ENCODE measurements at regions not wholly inside any gene's neighbourhood (a gene's known extent, or its start where the extent isn't known, plus 50 kb on each side); places are given as distances from the start of the nearest gene placed in this dataset.

DNA sequence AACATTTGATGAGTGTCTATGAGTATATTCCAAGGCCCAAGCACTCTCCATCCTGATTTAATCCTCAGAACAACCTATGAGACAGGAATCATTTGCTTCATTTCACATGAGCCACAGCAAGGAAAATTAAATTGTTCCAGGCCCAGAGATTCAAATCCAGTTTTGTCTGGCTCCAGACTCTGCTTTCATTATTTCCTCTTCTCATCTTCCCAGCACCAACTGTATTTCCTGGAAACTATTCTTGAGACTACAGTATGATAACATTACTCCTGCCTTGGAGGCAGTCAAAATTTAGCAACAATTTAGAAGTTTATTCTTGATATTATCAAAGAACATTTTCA is 194.5 kb downstream of the ZNF608 start:
- Histone ChIP-seq H2AFZ (ENCODE audit: low read length) (no peak overlapping the region), H3K27me3 (ENCODE audit: control insufficient read depth, insufficient read depth, low read length) (no peaks in the 10 kb centered on the region), H3K79me2 (ENCODE audit: control insufficient read depth, insufficient read depth, low read length) (no peaks in the 10 kb centered on the region), H3K36me3 (ENCODE audit: control insufficient read depth, insufficient read depth, low read length) (no peaks in the 10 kb centered on the region), H3K4me1 (ENCODE audit: control insufficient read depth, extremely low read depth, insufficient read depth, low read length) (no peaks in the 10 kb centered on the region), H4K20me1 (ENCODE audit: control insufficient read depth, extremely low read depth, insufficient read depth, low read length) (no peaks in the 10 kb centered on the region), H3K4me2 (ENCODE audit: extremely low read depth, insufficient read depth, low read length) (no peak overlapping the region), H3K4me3 (replicated peaks in 1 of 4; ENCODE audit: control extremely low read depth in 1 of 4, insufficient read depth in 1 of 4, low read depth in 3 of 4, low read length in 4 of 4) (no peak overlapping the region), H3K9me3 (ENCODE audit: control insufficient read depth, insufficient read depth, low read depth, low read length) (no peaks in the 10 kb centered on the region), H3K27ac (ENCODE audit: insufficient read depth, low read length) (no peak overlapping the region), H3K9ac (ENCODE audit: insufficient read depth, low read length) (no peak overlapping the region)
- no peak for DNase-seq (ENCODE audit: low read depth in 2 of 2)
- TF ChIP-seq, protein P1, sequence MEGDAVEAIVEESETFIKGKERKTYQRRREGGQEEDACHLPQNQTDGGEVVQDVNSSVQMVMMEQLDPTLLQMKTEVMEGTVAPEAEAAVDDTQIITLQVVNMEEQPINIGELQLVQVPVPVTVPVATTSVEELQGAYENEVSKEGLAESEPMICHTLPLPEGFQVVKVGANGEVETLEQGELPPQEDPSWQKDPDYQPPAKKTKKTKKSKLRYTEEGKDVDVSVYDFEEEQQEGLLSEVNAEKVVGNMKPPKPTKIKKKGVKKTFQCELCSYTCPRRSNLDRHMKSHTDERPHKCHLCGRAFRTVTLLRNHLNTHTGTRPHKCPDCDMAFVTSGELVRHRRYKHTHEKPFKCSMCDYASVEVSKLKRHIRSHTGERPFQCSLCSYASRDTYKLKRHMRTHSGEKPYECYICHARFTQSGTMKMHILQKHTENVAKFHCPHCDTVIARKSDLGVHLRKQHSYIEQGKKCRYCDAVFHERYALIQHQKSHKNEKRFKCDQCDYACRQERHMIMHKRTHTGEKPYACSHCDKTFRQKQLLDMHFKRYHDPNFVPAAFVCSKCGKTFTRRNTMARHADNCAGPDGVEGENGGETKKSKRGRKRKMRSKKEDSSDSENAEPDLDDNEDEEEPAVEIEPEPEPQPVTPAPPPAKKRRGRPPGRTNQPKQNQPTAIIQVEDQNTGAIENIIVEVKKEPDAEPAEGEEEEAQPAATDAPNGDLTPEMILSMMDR (conservative IDR thresholded peaks at IDR 0.05 in 1 of 2, IDR thresholded peaks at IDR 0.05 in 1 of 2; ENCODE audit: low read depth in 1 of 2, low read length in 2 of 2): no peak
- no peak for TF ChIP-seq EZH2 (IDR thresholded peaks at IDR 0.05; ENCODE audit: low read length, missing control alignments)

GRCh38 chr5:124550731-124551130 is 195.7 kb downstream of the ZNF608 start:
- H3K4me3 ChIP-seq (replicated peaks in 1 of 4; ENCODE audit: control extremely low read depth in 1 of 4, insufficient read depth in 1 of 4, low read depth in 3 of 4, low read length in 4 of 4): no peak overlapping the region
- no peak for TF ChIP-seq EZH2 (IDR thresholded peaks at IDR 0.05; ENCODE audit: low read length, missing control alignments)
- TF ChIP-seq, protein P1 (conservative IDR thresholded peaks at IDR 0.05 in 1 of 2, IDR thresholded peaks at IDR 0.05 in 1 of 2; ENCODE audit: low read depth in 1 of 2, low read length in 2 of 2): no peak
- H3K9ac ChIP-seq (ENCODE audit: insufficient read depth, low read length): no peak overlapping the region
- no peak overlapping the region for H2AFZ ChIP-seq (ENCODE audit: low read length)
- no peaks in the 10 kb centered on the region for H3K4me1 ChIP-seq (ENCODE audit: control insufficient read depth, extremely low read depth, insufficient read depth, low read length)
- no peak for DNase-seq (ENCODE audit: low read depth in 2 of 2)
- no peaks in the 10 kb centered on the region for H4K20me1 ChIP-seq (ENCODE audit: control insufficient read depth, extremely low read depth, insufficient read depth, low read length)
- H3K36me3 ChIP-seq (ENCODE audit: control insufficient read depth, insufficient read depth, low read length): no peaks in the 10 kb centered on the region
- no peaks in the 10 kb centered on the region for H3K79me2 ChIP-seq (ENCODE audit: control insufficient read depth, insufficient read depth, low read length)
- H3K27ac ChIP-seq (ENCODE audit: insufficient read depth, low read length): no peak overlapping the region
- no peak overlapping the region for H3K4me2 ChIP-seq (ENCODE audit: extremely low read depth, insufficient read depth, low read length)
- H3K9me3 ChIP-seq (ENCODE audit: control insufficient read depth, insufficient read depth, low read depth, low read length): no peaks in the 10 kb centered on the region
- H3K27me3 ChIP-seq (ENCODE audit: control insufficient read depth, insufficient read depth, low read length): no peaks in the 10 kb centered on the region

DNA sequence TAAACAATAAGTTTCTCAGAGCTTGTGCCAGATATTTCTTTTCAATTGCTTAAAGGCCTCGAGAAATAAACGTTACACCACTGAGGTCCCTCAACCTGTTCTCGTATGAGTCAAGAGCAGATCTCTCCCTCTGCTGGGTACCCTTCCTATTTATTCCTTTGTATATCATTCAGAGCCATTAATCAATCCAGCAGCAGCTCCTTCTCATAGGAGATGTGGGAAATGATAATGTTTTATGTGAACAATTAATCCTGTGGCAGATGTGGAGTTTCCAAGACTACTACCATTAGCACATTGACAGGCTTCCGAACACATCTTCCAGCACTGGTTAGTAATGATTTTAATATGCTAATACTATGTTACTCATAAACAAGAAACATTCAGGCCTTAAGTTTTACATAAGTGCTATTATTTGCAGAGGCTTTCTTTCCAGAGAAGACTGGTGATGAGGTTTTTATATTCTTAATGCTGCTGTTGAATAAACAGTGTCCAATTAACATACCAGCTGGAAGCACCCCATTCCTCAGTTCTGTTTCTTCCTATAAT is 196.5 kb downstream of the ZNF608 start:
- Histone ChIP-seq H3K4me2 (ENCODE audit: extremely low read depth, insufficient read depth, low read length) (no peak overlapping the region), H4K20me1 (ENCODE audit: control insufficient read depth, extremely low read depth, insufficient read depth, low read length) (no peaks in the 10 kb centered on the region), H2AFZ (ENCODE audit: low read length) (no peak overlapping the region), H3K4me1 (ENCODE audit: control insufficient read depth, extremely low read depth, insufficient read depth, low read length) (no peaks in the 10 kb centered on the region), H3K79me2 (ENCODE audit: control insufficient read depth, insufficient read depth, low read length) (no peaks in the 10 kb centered on the region), H3K9me3 (ENCODE audit: control insufficient read depth, insufficient read depth, low read depth, low read length) (no peaks in the 10 kb centered on the region), H3K36me3 (ENCODE audit: control insufficient read depth, insufficient read depth, low read length) (no peaks in the 10 kb centered on the region), H3K9ac (ENCODE audit: insufficient read depth, low read length) (no peak overlapping the region), H3K27ac (ENCODE audit: insufficient read depth, low read length) (no peak overlapping the region), H3K27me3 (ENCODE audit: control insufficient read depth, insufficient read depth, low read length) (no peaks in the 10 kb centered on the region), H3K4me3 (replicated peaks in 1 of 4; ENCODE audit: control extremely low read depth in 1 of 4, insufficient read depth in 1 of 4, low read depth in 3 of 4, low read length in 4 of 4) (no peak overlapping the region)
- no peak for DNase-seq (ENCODE audit: low read depth in 2 of 2)
- TF ChIP-seq, protein P1 (conservative IDR thresholded peaks at IDR 0.05 in 1 of 2, IDR thresholded peaks at IDR 0.05 in 1 of 2; ENCODE audit: low read depth in 1 of 2, low read length in 2 of 2): no peak
- TF ChIP-seq EZH2 (IDR thresholded peaks at IDR 0.05; ENCODE audit: low read length, missing control alignments): no peak

Data from fibroblast of lung (primary cell).